GM03348 (cell line): ENCODE measurements at regions not wholly inside any gene's neighbourhood (a gene's known extent, or its start where the extent isn't known, plus 50 kb on each side); places are given as distances from the start of the nearest gene placed in this dataset.
"Not testable (repeated sequence)": the region's sequence is repeated elsewhere in the genome, so short reads cannot be mapped to it uniquely, and the experiment has no call there.

ENCODE experiments used
- DNase-seq: peaks from one replicate; pipeline ENCODE4 v3.0.0; 2012; ENCODE audit warnings: low spot score

DNA sequence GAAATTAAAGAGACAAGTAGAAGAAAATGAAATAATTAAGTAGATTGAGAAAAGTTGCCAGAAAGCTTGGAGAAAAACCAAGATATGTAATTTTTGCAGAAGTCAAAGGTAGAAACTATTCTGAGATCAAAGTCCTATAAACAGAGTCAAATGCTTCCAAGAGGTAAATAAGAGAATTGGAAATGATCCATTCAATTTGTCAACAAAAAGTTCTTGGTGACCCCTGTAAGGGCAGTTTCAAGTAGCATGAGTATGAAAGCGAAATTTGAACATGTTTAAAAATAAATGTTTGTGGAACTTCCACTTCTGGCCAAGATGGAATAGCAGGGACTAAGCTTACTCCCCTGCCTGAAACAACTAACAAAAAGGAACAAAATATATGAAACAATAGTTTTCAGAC is 562.0 kb downstream of the SMARCA1 start:
- DNase-seq = no peak

- DNase-seq = not testable (repeated sequence)
Measured at GRCh38 chrX:128954697-128955096, 568.6 kb downstream of the SMARCA1 start.

- no peak for DNase-seq
Measured at GRCh38 chrX:128931071-128931470, 592.2 kb downstream of the SMARCA1 start.

GRCh38 chrX:128929271-128930057 is 593.8 kb downstream of the SMARCA1 start:
- DNase-seq = no peak

GRCh38 chrX:128928636-128929035 is 594.7 kb downstream of the SMARCA1 start:
- no peak for DNase-seq

- no peak for DNase-seq
Measured at GRCh38 chrX:128927363-128927762, 595.9 kb downstream of the SMARCA1 start.

DNA sequence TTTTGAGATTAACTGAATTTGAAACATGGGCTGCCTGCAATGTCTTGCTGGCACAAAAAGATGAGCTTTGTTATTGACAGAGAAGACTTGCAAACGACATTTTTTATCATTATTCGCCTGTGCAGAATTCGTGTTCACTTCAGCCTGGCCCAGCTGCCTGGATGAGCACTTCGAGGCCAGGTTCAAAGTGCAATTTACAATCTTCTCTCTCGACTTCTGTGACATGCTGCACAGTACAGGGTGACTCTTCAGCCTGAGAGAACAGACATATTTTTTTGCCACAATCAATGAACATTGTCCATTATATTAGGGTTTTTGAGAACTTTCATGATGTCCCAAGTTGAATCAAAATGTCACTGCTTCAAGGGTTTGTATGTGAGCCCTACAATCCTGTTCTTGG is 616.5 kb downstream of the SMARCA1 start:
- DNase-seq = no peak

DNA sequence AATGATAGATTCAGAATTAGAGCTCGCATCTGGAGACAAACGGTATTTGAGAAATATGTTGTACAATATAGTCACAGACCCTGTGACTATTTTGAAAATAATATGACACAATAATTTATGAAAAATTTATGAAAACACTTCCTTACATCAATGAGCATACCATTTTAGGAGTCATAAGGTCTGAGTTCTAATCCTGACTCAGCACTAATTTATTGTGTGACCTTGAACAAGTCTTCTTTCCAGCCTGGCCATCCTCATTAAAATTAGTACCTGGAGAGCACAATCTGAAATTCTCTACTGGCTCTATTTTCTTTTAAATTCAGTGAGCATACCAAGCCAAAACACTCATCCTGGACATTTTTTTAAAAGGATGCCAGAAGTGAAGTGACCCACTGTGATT is 622.3 kb downstream of the SMARCA1 start:
- DNase-seq = no peak

DNA sequence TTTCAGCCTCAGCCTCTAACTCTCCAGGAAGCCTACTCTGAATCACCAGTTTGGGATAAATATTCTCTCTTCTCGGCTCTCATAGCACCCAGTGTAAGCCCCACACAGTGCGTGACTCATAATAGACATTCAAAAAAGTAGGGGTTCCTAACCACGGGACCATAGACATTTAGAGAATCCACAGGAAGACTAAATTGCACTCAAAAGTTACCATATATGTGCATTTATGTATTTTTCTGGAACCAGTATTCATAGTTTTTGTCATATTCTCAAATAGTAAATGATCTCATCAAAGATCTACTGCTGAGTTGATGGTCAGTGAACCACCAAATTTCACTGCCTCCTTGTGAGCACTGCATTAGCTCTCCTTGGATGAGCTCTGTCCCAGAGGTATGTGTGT is 625.7 kb downstream of the SMARCA1 start:
- no peak for DNase-seq

- no peak for DNase-seq
Measured at GRCh38 chrX:128891554-128891953, 631.7 kb downstream of the SMARCA1 start.

DNA sequence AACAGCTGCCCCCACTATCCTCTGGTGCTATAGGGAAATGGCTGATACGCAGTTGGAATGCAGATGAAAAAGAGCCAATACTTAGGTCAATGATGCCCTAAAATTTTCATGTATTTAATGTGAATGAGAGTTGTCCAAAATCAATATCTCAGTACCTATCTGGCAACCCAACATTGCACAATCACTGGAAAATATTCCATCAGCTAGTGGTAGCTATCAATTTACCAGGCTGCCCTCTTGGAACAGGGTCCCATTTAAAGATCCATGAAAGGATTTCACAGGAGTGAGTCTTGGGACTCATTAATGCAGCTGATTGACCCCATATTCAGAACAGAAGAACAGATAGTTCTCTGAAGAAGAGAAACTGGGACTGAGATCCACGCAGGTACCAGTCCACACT is 638.9 kb downstream of the SMARCA1 start:
- no peak for DNase-seq

DNA sequence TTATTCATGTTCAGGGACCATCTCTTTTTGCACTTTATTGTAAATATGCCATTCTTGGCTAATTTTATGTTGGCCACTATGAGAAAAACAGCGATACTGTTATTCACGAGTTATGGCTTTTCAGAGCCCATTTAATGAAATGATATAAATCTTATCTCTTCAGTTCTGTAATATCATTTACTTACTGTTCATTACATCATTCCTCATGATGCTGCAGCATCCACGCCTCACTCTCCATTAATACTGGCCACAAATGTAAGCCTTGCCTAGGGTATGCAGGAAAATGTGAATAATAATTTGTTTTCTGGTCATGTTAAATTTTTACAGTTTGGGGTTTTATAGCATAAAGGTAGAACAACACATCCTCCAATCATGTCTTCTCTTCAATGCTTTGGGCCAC is 639.6 kb downstream of the SMARCA1 start:
- DNase-seq = no peak

GRCh38 chrX:128870361-128870760 is 652.9 kb downstream of the SMARCA1 start:
- DNase-seq = no peak

- no peak for DNase-seq
Measured at GRCh38 chrX:128862557-128862956, 660.7 kb downstream of the SMARCA1 start.

DNA sequence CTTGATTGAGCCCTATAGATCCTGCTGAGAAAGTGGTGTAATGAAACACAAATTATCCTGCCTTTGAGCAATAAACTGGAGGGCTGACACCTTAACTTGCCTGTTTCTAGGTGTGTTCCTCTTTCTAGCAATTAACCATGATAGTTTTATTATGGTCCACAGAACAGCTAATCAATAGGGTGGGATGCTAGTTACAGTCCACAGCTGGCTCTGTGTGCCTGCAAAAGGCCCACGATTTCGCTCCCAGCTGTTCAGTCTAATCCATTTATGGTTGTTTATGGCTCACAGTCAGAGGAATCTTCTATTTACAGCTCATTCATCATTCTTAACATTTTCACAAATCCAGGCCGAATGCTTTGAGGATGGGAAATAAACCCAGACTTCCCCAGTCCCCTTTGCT is 674.9 kb downstream of the SMARCA1 start:
- DNase-seq = no peak

DNA sequence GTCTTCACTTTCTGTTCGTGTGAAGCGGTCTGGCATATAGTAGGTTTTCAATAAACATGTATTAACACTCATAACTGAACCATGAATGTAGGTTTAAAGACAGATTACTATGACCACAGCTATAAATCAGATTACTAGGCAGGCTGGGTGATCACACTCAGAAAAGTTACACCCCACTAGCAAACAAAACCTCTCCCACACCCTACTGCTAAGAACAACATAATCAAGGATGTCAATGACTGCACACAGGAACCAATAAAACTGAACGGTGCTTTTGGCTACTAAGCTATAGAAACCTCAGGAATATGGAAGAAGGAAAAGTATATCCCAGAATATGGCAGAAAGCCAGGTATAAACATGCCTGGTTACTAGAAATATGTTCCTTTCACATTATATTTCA is 676.9 kb downstream of the SMARCA1 start:
- no peak for DNase-seq

DNA sequence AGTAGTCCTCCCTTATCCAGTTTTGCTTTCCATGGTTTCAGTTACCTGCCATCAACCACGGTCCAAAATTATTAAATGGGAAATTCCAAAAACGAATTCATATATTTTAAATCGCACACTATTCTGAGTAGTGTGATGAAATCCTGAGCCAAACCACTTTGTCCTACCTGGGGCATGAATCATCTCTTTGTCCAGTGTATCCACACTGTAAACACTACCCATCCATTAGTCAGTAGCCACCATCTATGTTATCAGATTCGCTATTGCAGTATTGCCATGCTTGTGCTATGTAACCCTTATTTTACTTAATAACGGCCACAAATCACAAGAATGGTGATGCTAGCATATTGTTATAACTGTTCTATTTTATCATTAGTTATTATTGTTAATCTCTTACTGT is 704.6 kb downstream of the SMARCA1 start:
- DNase-seq = no peak

DNA sequence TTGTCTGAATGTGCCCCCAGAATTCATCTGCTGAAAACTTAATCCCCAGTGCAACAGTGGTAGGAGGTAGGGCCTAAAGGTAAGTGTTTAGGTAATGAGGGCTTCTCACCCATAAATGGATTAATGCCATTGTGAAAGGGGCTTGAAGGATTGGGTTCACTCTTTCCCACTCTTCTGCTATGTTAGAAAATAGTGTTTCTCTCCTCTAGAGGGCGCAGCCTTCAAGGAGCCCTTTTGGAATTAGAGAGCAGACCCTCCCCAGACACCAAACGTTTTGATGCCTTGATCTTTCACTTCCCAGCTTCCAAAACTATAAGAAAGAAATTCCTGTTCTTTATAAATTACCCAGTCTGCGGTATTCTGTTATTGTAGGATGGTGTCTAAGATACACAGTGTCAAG is 706.4 kb downstream of the SMARCA1 start:
- no peak for DNase-seq

DNA sequence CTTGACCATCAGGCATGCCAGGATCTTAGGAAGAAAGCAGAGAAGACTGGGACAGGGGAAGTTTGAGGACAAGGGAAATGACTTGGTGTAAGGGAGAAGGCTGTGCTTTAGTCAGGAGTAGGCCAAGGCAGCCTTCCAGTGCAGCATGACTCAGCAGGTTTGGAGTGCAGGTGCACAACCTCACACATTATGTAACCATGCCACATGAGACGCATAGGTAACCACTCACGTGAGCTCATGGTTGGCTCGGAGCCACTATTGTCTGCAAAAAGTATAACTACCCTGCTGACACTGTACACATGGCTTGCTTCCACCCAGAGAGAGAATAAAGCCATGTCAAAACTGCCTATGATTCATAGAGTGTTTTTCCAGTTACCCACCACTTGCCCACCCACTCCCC is 715.9 kb downstream of the SMARCA1 start:
- no peak for DNase-seq

GRCh38 chrX:128805236-128805635 is 718.1 kb downstream of the SMARCA1 start:
- no peak for DNase-seq

GRCh38 chrX:128804828-128805227 is 718.5 kb downstream of the SMARCA1 start:
- no peak for DNase-seq

DNA sequence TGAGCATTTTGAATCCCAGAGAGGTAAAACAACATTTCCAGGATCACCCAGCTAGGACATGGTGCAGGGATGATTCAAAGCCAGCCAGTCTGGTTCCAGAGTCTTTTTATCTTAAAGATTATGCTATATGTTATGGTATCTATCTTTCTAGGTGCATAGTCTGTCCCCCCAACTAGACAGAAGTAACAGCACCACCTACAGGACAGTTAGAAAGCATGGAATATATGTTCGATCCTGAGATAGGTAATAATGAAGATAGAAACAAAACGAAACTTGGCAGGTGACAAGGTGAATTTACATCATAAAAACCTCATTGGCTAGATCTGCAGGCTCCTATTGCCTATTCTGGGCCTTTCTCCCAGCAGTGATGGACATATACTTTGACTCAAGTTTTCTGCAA is 723.2 kb downstream of the SMARCA1 start:
- DNase-seq = no peak

DNA sequence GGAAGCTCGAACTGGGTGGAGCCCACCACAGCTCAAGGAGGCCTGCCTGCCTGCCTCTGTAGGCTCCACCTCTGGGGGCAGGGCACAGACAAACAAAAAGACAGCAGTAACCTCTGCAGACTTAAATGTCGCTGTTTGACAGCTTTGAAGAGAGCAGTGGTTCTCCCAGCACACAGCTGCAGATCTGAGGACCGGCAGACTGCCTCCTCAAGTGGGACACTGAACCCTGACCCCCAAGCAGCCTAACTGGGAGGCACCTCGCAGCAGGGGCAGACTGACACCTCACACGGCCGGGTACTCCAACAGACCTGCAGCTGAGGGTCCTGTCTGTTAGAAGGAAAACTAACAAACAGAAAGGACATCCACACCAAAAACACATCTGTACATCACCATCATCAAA is 730.9 kb upstream of the ACTRT1 start:
- DNase-seq = not testable (repeated sequence)

DNA sequence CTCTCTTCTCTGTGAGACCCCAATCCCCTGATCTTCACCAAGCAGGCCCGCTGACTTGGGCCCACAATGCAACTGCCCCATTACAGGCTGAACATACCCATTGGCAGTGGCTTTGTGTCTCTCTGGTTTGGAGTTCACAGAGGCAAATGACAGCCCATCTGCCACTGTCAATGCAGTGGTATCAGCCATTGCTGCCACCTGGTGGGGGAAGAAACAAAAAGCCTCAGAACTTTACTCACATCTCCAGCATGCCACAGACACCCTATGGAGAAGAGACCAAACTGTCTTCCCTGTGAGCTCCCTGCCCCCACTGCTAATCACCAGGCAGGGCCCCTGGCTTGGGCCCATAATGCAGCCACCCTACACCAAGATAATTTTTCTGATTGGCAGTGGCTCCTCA is 729.3 kb upstream of the ACTRT1 start:
- DNase-seq = no peak
